ENCODE measurements at regions not wholly inside any gene's neighbourhood (a gene's known extent, or its start where the extent isn't known, plus 50 kb on each side); places are given as distances from the start of the nearest gene placed in this dataset.
"Not testable (repeated sequence)": the region's sequence is repeated elsewhere in the genome, so short reads cannot be mapped to it uniquely, and the experiment has no call there.

DNA sequence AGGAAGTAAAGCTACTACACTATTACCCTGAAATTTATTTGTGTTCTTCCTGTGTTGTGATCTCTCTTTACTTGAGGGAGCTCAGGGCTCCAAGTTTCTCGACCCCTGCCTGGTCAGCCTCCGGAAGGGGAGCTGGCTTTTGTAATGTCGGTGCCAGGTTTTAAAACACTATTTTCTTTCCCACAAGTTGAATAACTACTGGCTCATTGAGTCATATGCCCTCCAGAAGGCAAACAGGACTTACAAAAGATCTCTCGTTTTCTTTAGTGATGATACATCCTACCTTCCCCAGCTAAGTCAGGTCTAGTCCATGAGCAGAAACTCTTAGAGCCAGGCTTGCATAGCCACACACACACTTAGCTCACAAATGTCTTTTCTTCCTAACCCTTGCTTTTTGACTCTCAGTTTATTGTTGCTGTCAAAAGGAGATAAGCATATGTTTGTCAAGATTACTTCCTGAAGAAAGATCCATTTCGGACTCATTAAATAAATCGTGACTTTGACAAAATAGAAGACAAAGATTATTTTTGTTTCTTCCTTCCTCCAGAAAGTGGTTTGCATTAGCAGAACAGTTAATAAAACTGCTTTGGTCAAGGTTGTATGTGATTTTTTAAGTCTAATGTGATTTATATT is 209.8 kb upstream of the FLRT2 start:
- DNase-seq (ENCODE audit: low spot score) = no peak

DNA sequence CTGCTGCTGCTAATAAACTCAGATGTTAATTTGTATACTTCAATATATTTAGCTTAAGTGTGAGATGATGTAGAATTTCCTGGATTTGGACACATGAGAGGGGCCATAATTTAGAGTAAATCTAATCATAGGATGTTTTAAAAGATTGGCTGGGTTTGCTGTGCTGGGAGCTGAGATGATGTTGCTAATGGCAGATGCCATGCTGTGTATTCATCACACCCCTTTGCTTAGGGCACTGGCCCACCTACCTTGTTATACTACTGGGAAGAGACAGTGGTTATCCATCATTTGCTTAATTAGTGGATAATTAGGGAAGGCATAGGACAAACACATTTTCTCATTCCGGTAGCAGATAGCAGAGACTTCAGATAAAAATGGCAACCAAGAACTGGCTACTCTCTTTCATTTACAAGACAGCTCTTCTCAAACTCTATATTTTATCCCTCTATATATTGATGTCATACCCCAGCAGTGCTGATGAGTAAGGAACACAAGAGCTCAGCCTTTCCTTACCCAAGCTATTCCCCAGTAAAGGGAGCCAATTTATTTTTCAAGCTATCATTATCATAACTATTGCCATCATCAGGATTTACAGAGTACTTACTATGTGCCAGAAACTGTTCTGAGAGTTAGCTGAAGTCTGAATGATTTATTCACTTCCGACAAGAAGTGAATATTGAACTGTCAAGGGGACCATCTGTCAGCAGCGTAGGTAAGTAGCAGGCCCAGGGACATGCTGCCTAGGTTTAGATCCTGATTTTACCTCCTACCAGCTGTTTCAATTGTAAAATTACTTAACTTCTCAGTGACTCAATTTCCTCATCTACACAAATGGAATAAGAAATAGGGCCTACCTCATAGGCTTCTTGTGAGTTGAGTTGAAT is 204.6 kb upstream of the FLRT2 start:
- DNase-seq (ENCODE audit: low spot score) = no peak

DNA sequence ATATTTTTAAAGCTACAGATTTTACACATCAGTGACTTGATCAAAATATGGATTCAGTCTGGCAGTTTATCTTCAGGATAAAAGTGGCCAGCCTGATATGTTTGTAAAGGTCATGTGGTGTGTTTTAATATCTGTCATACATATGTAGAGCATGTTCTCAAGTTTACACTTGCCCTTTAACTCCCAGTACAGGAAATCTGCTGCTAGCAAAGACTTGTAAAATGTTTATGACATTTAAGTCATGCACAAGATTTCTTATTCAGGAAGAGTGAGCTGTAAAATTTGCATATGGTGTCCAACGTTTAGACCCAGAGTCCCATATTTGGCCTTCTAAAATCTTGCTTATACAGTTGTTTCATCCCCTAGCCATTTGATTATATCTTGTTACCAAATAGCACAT is 197.5 kb upstream of the FLRT2 start:
- no peak for DNase-seq (ENCODE audit: low spot score)

DNA sequence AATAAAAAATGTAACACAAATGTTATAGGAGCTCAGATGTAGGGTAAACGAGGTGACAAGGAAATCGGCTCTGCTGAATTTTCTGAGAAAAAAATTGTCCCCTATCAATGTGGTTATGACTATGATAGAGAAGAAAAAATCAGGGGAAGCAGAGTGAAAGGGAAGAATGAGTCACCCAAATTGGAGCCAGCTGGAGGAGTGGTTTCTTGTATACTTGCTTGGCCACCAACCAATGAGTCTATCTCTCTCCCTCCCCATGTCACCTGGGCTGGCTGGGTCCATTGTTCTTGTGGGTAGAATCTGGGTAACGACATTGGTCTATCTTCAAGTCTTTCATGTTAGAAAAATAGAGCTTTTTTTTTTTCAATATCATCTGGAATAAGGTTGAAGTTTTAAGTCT is 196.6 kb upstream of the FLRT2 start:
- no peak for DNase-seq (ENCODE audit: low spot score)

DNA sequence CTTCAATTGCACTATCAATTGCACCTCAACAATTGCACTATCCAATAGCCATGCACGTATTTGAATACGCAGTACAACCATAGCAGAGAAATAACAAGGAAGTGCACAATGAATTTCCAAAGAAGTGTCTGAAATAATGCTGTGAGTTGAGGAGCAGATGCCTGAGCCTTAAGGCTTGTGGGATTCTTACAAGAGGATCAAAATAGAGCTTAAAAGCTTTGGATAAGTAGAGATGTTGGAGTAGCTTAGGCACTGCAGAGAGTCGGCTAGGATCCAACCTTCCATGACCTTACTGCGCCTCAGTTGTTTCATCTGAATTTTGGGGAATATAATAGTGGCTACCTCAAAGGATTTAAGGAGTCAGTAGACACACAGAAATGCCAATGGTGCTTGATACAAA is 196.1 kb upstream of the FLRT2 start:
- no peak for DNase-seq (ENCODE audit: low spot score)

DNA sequence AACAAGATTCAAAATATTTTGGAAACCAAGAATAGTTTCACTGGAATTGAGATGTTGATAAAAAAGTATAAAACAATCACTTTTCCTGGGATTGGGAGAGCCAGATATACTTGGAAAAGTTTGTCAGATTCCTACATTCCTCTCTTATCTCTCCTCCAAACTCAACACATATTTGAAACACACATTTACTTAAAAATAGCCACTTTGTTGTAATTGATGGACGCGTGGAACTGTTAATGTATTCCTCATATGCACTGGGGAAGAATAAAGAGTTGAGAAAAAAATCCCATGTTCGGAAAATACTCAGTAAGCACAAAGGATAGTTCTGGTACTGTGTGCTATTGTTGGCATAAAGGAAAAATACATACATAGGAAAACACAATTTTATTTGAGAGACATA is 195.6 kb upstream of the FLRT2 start:
- DNase-seq (ENCODE audit: low spot score) = no peak

DNA sequence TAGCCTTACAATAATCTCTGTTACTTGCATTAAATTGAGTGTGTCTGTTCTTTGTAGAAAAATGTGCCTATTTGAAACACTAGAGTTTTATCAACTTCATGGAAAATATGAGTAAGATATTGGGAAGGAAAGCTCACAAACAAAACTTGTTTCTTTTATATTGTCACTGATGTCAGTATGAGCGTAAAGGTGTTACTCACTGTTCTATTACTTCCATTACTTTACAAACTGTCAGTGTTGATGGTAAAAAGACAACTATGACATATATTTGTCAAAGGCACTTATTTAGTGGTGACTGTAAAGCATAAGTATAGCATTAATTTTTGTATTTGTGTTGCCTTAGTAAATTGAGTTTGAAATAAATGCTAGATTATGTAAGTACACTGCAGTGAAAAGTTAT is 193.7 kb upstream of the FLRT2 start:
- DNase-seq (ENCODE audit: low spot score) = no peak

DNA sequence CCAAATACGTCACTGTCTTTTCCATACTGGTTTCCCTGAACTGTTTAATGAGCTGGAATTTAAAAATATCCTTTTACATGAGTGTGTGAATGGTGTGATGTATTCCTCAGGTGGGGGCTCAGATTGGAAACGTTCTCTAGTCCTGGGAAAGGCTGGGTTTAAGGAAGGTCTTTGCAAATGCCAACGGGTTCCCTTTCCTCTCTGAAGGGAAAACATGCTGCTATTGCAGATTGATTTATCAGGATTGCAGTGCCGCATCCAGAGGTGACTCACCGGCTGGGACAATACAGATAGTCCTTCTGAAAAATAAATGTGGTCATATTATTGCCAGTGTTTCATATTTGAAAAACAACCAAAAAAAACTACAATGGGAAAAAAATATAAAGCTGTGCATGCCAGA is 193.1 kb upstream of the FLRT2 start:
- DNase-seq (ENCODE audit: low spot score) = no peak

DNA sequence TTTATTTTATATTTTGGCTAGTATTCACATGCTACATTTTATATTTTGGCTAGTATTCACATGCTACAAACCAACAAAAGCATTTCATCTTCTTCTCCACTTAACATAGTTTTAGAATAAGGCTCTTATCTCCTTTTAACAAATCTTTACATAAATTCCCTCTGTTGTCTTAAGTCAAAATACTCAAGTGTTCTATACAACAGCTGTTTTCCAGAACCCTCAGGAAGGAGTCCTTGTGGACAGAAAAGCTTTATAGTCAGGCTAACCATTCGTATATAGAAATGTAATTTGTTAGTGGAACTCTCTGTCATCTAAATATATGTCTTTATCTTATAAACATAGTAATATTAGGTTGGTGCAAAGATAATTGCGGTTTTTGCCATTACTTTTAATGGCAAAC is 191.0 kb upstream of the FLRT2 start:
- no peak for DNase-seq (ENCODE audit: low spot score)

DNA sequence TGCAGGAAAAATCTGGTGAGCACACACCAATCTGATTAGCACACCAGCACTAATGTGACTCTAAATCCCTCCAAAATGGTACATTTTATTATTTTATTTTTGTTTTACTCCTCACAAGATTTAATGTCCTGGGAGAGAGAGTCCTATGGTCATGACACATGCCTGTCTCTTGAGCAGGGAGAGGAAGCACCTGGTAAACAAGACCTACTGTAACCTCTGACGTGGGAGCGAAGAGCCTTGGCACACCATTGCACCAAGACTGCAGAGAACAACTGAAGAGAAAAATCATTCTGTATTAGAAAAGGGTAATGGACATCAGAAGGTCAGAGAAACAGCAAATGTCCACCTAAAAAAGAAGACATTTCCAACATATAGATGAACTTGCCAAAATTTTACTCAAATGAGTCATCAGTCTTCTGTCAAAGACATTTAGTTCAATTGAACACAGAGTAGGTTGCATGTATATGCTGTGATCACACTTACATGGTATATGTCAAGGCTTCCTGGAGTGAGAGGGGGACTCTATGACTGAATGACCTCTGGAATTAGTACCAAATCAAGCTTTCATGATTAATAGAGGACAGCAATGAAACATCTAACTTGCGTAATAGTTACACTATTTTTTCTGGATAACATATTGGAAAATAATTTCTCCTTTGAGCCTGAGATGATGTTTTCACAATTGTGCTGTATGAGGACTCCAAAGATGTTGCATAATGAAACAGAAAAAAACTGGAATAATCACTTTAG is 186.9 kb upstream of the FLRT2 start:
- no peak for DNase-seq (ENCODE audit: low spot score)

DNA sequence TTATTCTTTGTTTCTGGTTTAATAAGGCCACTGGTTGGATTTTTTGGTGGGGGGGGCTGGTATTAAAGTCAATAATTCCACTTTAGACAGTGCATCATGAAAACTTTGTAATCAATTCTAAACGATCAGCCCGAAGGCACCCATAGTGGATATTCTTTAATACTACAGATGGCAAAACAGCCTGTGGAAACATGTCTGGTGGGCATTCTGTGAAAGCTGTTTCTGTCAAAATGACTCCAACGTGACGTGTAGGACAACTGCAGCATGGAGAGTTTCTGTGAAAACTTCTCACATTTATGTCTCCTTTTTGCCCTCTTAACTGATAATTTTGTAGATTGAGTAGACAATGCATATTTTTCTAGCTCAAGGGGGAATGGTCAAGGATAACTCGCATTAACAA is 185.8 kb upstream of the FLRT2 start:
- no peak for DNase-seq (ENCODE audit: low spot score)

DNA sequence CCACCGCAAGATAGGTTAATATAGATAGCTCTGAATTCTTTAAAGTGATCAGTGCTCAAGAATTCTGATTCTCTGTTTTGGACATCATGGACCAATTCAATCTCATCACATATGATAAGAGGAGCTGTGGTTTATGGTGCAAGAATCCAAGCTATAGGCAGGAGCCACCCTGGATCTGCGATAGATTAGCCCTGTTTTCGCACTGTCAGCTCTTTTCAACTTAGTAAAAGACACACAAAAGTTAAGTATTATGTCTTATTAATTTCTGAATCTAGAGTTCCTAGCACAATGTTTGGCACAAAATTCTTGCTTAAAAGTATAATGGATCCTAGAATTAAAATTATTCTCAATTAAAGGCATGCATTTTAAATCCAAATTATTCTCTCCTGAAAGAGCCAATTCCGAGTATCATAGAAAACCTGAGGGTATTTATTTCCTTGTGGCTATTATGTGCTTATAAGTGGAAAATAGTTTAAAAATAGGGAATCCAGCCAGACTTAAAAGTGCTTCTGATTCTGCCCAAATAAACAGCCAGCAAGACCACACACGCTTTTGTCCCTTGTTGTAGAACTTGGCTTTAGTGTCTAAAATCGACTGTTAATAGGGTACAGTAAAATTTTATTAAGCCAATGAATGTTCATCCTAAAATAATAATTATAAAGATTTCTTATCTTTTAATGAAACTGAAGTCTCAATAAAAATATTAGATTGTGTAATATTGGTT is 184.9 kb upstream of the FLRT2 start:
- DNase-seq (ENCODE audit: low spot score) = no peak

DNA sequence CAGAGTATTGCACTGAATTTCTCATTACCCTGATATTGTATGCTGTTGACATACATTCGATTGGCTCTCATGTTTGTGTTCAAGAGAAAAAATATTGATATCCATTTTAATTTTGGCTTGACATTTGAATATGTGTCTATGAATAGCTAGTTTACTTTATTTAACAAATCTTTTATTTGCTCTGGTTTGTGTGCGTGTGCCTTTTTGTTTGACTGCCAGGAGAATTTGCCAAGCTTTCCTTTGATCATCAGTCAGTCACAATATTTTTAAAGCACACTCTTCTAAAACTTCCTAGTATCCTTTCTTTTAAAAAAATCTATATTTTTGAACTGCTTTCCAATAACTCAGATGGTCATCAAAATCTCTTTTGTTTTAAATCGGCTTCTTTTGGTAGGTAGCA is 179.3 kb upstream of the FLRT2 start:
- DNase-seq (ENCODE audit: low spot score) = no peak

DNA sequence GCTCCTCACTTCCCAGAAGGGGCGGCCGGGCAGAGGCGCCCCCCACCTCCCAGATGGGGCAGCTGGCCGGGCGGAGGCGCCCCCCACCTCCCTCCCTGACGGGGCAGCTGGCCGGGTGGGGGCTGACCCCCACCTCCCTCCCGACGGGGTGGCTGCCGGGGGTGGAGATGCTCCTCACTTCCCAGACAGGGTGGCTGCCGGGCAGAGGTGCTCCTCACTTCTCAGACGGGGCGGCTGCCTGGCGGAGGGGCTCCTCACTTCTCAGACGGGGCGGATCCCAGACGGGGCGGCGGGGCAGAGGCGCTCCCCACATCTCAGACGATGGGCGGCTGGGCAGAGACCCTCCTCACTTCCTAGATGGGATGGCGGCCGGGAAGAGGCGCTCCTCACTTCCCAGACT is 177.4 kb upstream of the FLRT2 start:
- not testable (repeated sequence) for DNase-seq (ENCODE audit: low spot score)

DNA sequence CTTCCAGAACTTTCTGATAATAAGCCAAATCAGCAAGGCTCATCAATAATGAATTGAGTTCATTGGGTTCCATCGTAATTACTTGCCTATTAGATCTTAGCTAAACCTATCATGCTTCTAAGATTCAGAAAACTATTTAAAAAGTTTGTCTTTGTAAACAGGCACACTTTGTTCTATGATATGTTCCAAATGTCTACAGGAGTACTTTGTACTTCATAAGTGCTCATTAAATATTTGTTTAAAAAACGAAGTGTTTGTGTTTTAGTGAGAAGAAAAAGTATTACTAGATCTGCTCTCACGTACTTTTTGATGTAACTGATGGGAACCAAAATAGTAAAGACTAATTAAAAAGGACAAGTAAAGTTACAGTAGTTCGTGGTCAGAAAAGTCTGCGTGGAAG is 172.8 kb upstream of the FLRT2 start:
- no peak for DNase-seq (ENCODE audit: low spot score)

DNA sequence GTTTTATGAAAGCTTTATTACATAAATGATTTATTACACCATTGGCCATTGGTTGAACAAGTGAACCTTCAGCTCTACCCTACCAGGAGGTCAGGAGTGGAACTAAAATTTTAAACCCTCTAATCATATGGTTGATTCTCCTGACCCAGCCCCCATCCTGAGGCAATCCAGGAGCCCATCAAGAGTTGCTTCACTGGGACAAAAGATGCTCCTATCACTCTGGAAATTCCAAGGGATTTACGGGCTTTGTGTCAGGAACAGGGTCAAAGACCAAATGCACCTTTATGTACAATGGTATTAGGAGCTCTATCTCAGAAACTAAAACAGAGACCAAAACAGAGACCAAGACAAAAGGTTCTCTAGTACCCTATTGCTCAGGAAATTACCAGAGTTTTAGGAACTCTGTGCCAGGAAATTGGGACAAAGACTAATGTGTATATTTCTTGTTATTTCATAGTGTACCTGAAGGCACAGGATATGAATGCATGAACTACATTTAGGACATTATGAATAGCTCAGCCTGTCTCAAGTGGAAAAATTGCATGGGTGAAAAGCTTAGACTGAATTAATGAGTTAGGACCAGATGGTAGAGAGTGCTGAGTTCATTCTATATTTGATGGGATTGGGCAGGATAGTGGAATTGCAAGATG is 171.7 kb upstream of the FLRT2 start:
- no peak for DNase-seq (ENCODE audit: low spot score)

DNA sequence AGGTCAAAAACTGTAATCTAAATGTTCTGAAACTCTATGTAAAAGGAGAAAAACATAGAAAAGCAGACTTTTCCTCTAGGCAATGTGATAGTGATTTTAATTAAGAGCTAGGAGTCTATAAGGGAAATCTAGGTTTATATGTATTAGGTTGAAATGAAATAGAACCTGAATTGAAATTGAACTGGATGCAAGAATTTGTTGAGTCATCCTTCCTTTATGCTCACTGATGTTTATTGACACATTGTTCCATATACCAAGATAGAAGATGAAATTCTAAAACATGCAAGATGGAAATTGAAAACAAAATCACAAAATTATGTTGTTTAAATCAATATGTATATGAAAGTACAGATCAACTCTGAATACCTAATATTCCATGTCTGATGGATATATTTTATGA is 170.4 kb upstream of the FLRT2 start:
- DNase-seq (ENCODE audit: low spot score) = no peak

DNA sequence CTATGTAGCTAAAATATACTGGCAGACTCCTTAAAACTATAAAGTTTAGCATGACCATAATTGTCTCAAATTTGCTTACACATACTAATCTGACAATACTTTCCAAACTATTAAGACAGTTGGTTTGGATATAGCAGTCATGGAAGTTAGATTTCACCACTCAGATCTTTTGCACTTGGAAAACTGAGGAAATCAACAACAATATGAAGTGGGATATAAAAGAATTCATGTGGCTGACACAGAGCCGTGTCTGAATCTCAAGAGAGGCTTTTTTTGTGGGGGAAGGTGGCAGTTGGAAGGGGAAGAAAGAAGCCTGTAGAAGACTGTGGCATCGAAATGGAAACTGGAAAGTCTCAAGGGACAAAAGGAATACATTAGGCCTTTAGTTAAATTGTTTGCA is 166.6 kb upstream of the FLRT2 start:
- DNase-seq (ENCODE audit: low spot score) = no peak

DNA sequence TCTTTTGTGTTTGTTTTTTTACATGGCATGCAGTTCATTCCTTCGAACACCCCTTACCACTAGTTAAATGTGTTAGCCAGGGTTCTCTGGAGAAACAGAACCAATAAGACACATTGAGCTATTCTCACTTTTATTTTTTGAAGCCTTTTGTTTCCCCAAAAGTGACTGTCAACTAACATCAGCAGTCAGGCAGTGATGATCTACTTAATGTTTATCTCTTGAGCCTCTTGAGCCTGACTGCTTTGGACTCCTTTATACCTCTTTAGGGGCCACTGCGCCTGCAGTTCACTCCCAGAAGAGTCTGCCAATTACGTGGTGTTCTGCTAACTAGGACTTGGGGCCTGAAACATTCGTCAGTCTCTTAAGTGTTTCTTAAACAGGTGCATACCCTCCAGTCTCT is 163.7 kb upstream of the FLRT2 start:
- DNase-seq (ENCODE audit: low spot score) = no peak

DNA sequence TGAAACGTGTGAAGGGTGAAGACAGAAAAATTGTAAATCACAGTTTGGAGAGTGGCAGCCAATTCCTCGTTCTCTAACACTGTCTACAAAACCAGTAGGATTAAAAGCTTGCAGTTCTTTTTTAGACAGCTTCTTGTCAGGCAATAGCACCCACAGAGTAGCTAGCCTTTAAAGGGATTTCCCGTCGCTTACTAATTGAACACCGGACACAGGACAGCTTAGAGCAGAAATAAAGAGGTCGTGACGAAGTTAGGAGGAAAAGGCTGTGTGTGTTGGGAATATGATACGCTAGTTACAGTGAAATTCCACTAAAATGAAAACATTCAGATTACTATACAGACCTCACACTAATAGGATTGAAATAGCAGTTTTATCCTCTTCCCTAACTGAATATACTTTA is 149.1 kb upstream of the FLRT2 start:
- no peak for DNase-seq (ENCODE audit: low spot score)

DNA sequence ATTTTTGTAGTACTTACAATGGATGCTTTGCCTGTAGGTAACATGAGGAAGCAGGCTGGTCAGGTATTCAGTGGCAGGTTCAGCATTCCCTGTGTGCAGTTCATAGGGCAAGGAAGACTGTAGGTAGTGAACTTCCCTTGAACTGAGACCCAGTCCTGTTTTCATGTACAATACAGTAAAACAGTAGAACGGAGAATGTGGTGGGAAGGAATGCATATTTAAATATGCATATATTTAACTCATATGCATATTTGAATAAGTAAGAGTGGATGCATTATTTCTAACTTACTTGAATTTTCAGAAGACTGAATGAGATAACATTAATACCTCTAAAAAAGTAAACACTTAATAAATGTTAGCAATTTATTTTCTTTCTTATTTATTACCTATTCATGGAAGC is 147.6 kb upstream of the FLRT2 start:
- DNase-seq (ENCODE audit: low spot score) = no peak

DNA sequence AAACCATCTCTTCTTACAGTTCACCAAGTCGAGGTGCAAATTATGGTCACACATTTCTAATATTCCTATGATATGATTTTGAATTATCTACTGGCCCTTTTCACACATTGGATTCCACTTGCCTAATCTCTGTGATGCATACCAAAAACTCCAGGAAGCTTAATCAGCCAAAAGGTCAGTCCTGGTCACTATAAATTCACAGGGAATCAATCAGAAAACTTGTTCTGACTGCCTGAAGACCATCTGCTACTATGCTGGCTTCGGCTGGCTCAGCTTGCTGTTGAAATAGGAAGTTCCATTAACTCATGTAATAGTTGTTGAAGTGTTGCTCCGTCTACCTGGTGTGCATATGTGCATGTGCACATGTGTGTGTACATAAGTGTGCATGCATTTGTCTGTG is 142.8 kb upstream of the FLRT2 start:
- DNase-seq (ENCODE audit: low spot score) = no peak

Measured in CD4-positive, alpha-beta T cell treated with Interleukin-6 at 100 ng/mL for 8 hours (primary cell).